ENCODE measurements at regions not wholly inside any gene's neighbourhood (a gene's known extent, or its start where the extent isn't known, plus 50 kb on each side); places are given as distances from the start of the nearest gene placed in this dataset.

- TF ChIP-seq CTCF (IDR thresholded peaks at IDR 0.05) (no peak), POLR2A (IDR thresholded peaks at IDR 0.05) (no peak)
These were observed 1790.8 kb downstream of the LRRC4C start for GRCh38 chr11:39668640-39669039.
